Lung (tissue), 11 donors: ENCODE measurements at regions not wholly inside any gene's neighbourhood (a gene's known extent, or its start where the extent isn't known, plus 50 kb on each side); places are given as distances from the start of the nearest gene placed in this dataset.

ENCODE experiments used
- ATAC-seq: fragments of 200-7000 bp; cut with Tn5 transposase; one replicate; pipeline ENCODE4 v1.9.1; 2020; ENCODE audit warnings: moderate number of reproducible peaks; ENCODE audit not compliant: insufficient read depth, low FRiP score
- DNase-seq, 3 donors: peaks; one replicate each; pipeline ENCODE4 v3.0.0-alpha.2; 2013 to 2017
- H3K27ac ChIP-seq, 2 donors: one replicate each; pipeline ENCODE4 v1.5.1; 2013; ENCODE audit warnings: mild to moderate bottlenecking in 2 of 2, moderate library complexity in 2 of 2, control low read depth in 1 of 2, inconsistent platforms in 1 of 2, low read depth in 1 of 2, low read length in 1 of 2
- H3K27me3 ChIP-seq, 3 donors: one replicate each; pipeline ENCODE4 v1.5.1; 2013; ENCODE audit warnings: low read length in 2 of 3; ENCODE audit not compliant: control insufficient read depth in 3 of 3, insufficient read depth in 3 of 3
- H3K36me3 ChIP-seq, 4 donors: one replicate each; pipeline ENCODE4 v1.5.1; 2013; ENCODE audit warnings: low read length in 4 of 4, mild to moderate bottlenecking in 1 of 4, moderate library complexity in 1 of 4; ENCODE audit not compliant: control insufficient read depth in 4 of 4, insufficient read depth in 4 of 4
- H3K4me1 ChIP-seq, 5 donors: one replicate each; pipeline ENCODE4 v1.5.1; 2013; ENCODE audit warnings: low read length in 5 of 5, mild to moderate bottlenecking in 2 of 5, moderate library complexity in 1 of 5; ENCODE audit not compliant: control insufficient read depth in 5 of 5, insufficient read depth in 5 of 5
- H3K4me3 ChIP-seq: one replicate; pipeline ENCODE4 v1.5.1; 2013; ENCODE audit warnings: mild to moderate bottlenecking, control low read depth, moderate library complexity
- H3K9ac ChIP-seq, 2 donors: one replicate each; pipeline ENCODE4 v1.5.1; 2013; ENCODE audit warnings: low read length in 2 of 2, control low read depth in 1 of 2; ENCODE audit not compliant: insufficient read depth in 1 of 2
- H3K9me3 ChIP-seq, 4 donors: one replicate each; pipeline ENCODE4 v1.5.1; 2013; ENCODE audit warnings: low read length in 3 of 4, mild to moderate bottlenecking in 1 of 4, moderate library complexity in 1 of 4; ENCODE audit not compliant: control insufficient read depth in 4 of 4, insufficient read depth in 3 of 4
- CTCF ChIP-seq: IDR thresholded peaks from 2 replicates; pipeline ENCODE4 v1.5.1; 2012; ENCODE audit warnings: mild to moderate bottlenecking; ENCODE audit errors: control extremely low read depth, extremely low read depth
- WGBS, 2 donors: extraction: QIAGEN DNeasy Blood & Tissue Kit; methylation state at CpG; one replicate each; pipeline ENCODE4 v1.1.7; 2013; 5-methylcytosine and 5-hydroxymethylcytosine counted together
- donor health status: control.
- donor health status: control.
- donor health status: Bipolar disorder and iron deficiency.
- donor health status: healthy.
- donor health status: DM: yes; HTN: yes; CAD: no.

- Histone ChIP-seq H3K9ac (no peak overlapping the region), H3K9me3 (peaks cover 0 to 6% (median 0%) of the 10 kb centered on the region in 4 donors), H3K27ac (no peak overlapping the region), H3K4me1 (peaks cover 0 to 5% (median 0%) of the 10 kb centered on the region in 5 donors), H3K4me3 (no peak overlapping the region), H3K36me3 (no peaks in the 10 kb centered on the region), H3K27me3 (no peaks in the 10 kb centered on the region)
- ATAC-seq (no peak), DNase-seq (peak in 2 of 3 donors; percentile 2 to 18)
- TF ChIP-seq CTCF = no peak
- WGBS, 2 donors = 75% methylated on average over 13 of the region's 13 CpGs
Measured at GRCh38 chr2:163493359-163494298, 242.2 kb downstream of the FIGN start.

- no peaks in the 10 kb centered on the region for H3K36me3 ChIP-seq
- no peak overlapping the region for H3K4me3 ChIP-seq
- H3K9me3 ChIP-seq = no peaks in the 10 kb centered on the region
- TF ChIP-seq CTCF = no peak
- H3K9ac ChIP-seq = no peak overlapping the region
- whole genome bisulfite sequencing, 2 donors = 81 to 87% methylated on average over 2 of the region's 2 CpGs
- DNase-seq (no peak), ATAC-seq (no peak)
- no peak overlapping the region for H3K27ac ChIP-seq
- H3K4me1 ChIP-seq = peaks cover 0 to 5% (median 0%) of the 10 kb centered on the region in 5 donors
- no peaks in the 10 kb centered on the region for H3K27me3 ChIP-seq
Measured at GRCh38 chr2:163491850-163492249, 244.0 kb downstream of the FIGN start.

- 67 to 68% methylated on average over 3 of the region's 3 CpGs for WGBS, 2 donors
- no peak for ATAC-seq
- TF ChIP-seq CTCF = no peak
Measured at GRCh38 chr2:163490281-163490680, 245.5 kb downstream of the FIGN start.

More at GRCh38 chr2:163490281-163490680, 245.5 kb downstream of the FIGN start:
- peak in 1 of 3 donors; percentile 45 for DNase-seq
- H3K4me1 ChIP-seq = peaks cover 0 to 5% (median 0%) of the 10 kb centered on the region in 5 donors
- H3K9ac ChIP-seq = no peak overlapping the region
- no peaks in the 10 kb centered on the region for H3K27me3 ChIP-seq
- no peaks in the 10 kb centered on the region for H3K36me3 ChIP-seq
- H3K4me3 ChIP-seq = no peak overlapping the region
- no peaks in the 10 kb centered on the region for H3K9me3 ChIP-seq
- no peak overlapping the region for H3K27ac ChIP-seq
